Muscle layer of colon (tissue), 2 donors: ENCODE measurements at regions not wholly inside any gene's neighbourhood (a gene's known extent, or its start where the extent isn't known, plus 50 kb on each side); places are given as distances from the start of the nearest gene placed in this dataset.

Experiments
- H3K27ac ChIP-seq: one replicate; pipeline ENCODE4 v1.7.0; 2013; ENCODE audit warnings: low read depth, mild to moderate bottlenecking, low read length, moderate library complexity
- H3K27me3 ChIP-seq, 2 donors: one replicate each; pipeline ENCODE4 v1.7.0; 2013; ENCODE audit warnings: low read length in 2 of 2, mild to moderate bottlenecking in 2 of 2; ENCODE audit not compliant: insufficient read depth in 2 of 2, control insufficient read depth in 1 of 2
- H3K36me3 ChIP-seq: one replicate; pipeline ENCODE4 v1.7.0; 2013; ENCODE audit warnings: mild to moderate bottlenecking, low read length; ENCODE audit not compliant: insufficient read depth
- H3K4me1 ChIP-seq: one replicate; pipeline ENCODE4 v1.7.0; 2013; ENCODE audit warnings: mild to moderate bottlenecking, low read length; ENCODE audit not compliant: insufficient read depth
- H3K4me3 ChIP-seq, 2 donors: one replicate each; pipeline ENCODE4 v1.7.0; 2013; ENCODE audit warnings: low read length in 2 of 2, low read depth in 1 of 2, mild to moderate bottlenecking in 1 of 2, moderate library complexity in 1 of 2
- H3K9ac ChIP-seq: one replicate; pipeline ENCODE4 v1.7.0; 2013; ENCODE audit warnings: low read length
- H3K9me3 ChIP-seq: one replicate; pipeline ENCODE4 v1.7.0; 2013; ENCODE audit warnings: mild to moderate bottlenecking, low read length
- donor health status: abdominal sarcoma.
- donor health status: Adenocarcinoma of cecum.

- H3K9me3 ChIP-seq, result no peaks in the 10 kb centered on the region
- H3K27ac ChIP-seq, result no peak overlapping the region
- H3K4me3 ChIP-seq, result no peak overlapping the region
- no peaks in the 10 kb centered on the region for H3K4me1 ChIP-seq
- no peak overlapping the region for H3K9ac ChIP-seq
- no peaks in the 10 kb centered on the region for H3K36me3 ChIP-seq
- H3K27me3 ChIP-seq, result no peaks in the 10 kb centered on the region
Observed at GRCh38 chr16:77624085-77624484, 98.2 kb upstream of the NUDT7 start.

- no peak overlapping the region for H3K27ac ChIP-seq
- H3K9me3 ChIP-seq, result no peaks in the 10 kb centered on the region
- no peaks in the 10 kb centered on the region for H3K4me1 ChIP-seq
- H3K27me3 ChIP-seq, result no peaks in the 10 kb centered on the region
- no peak overlapping the region for H3K4me3 ChIP-seq
- H3K36me3 ChIP-seq, result no peaks in the 10 kb centered on the region
- no peak overlapping the region for H3K9ac ChIP-seq
Observed at GRCh38 chr16:77636615-77637014, 85.7 kb upstream of the NUDT7 start.

- Histone ChIP-seq H3K9ac (no peak overlapping the region), H3K9me3 (no peaks in the 10 kb centered on the region), H3K36me3 (no peaks in the 10 kb centered on the region), H3K27me3 (no peaks in the 10 kb centered on the region), H3K4me3 (no peak overlapping the region), H3K27ac (no peak overlapping the region), H3K4me1 (no peaks in the 10 kb centered on the region)
Observed at GRCh38 chr16:77637940-77638339, 84.4 kb upstream of the NUDT7 start.

DNA sequence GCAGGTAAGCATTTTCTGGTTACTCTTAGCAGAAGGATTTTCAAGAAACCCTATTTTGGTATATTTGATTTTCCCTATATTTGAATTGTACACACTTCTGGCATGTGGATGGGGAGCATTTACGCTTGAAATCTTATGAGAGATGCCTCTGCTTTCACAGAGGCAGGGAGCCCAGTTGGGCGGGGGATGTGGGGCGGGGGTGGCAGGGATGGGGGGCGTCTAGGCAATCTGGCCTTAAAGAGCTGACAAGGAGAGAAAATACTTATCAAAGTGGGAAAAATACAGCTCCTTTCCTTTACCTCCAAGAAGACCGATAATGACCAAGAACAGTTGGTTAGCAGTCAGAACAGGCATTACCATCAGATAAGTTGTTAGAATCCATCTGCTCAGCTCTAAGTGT, 79.1 kb upstream of the NUDT7 start:
- Histone ChIP-seq H3K27ac (no peak overlapping the region), H3K36me3 (no peaks in the 10 kb centered on the region), H3K4me1 (no peaks in the 10 kb centered on the region), H3K4me3 (no peak overlapping the region), H3K9ac (no peak overlapping the region), H3K9me3 (no peaks in the 10 kb centered on the region), H3K27me3 (no peaks in the 10 kb centered on the region)

GRCh38 chr16:77645764-77646163, 76.5 kb upstream of the NUDT7 start:
- H3K4me1 ChIP-seq, result no peaks in the 10 kb centered on the region

DNA sequence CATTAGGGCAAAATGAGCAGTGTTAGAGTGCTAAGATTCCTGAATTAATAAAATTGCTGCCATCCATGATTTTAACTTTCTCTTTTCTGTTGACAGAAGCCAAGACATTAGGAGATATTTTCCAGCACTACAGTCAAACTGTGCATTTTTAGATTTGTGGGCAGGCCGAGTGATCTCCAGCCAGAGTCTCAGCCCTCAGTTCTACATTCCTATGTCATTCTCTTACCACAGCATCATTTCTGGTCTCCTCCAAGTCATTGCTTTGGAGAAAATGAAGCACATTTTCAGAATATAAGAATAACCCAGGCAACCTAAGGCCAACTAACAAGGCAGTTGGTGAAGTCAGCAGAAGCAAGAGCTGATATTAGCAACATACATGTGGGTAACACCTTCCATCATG, 74.6 kb upstream of the NUDT7 start:
- Histone ChIP-seq H3K27me3 (no peaks in the 10 kb centered on the region), H3K9ac (no peak overlapping the region), H3K4me1 (no peaks in the 10 kb centered on the region), H3K36me3 (no peaks in the 10 kb centered on the region), H3K27ac (no peak overlapping the region), H3K9me3 (no peaks in the 10 kb centered on the region), H3K4me3 (no peak overlapping the region)

More at GRCh38 chr16:77645764-77646163, 76.5 kb upstream of the NUDT7 start:
- Histone ChIP-seq H3K4me3 (no peak overlapping the region), H3K9me3 (no peaks in the 10 kb centered on the region), H3K27ac (no peak overlapping the region), H3K36me3 (no peaks in the 10 kb centered on the region), H3K9ac (no peak overlapping the region), H3K27me3 (no peaks in the 10 kb centered on the region)

GRCh38 chr16:77650761-77651160, 71.6 kb upstream of the NUDT7 start:
- Histone ChIP-seq H3K27me3 (no peaks in the 10 kb centered on the region), H3K9me3 (no peaks in the 10 kb centered on the region), H3K9ac (no peak overlapping the region), H3K4me3 (no peak overlapping the region), H3K4me1 (no peaks in the 10 kb centered on the region), H3K36me3 (no peaks in the 10 kb centered on the region), H3K27ac (no peak overlapping the region)

DNA sequence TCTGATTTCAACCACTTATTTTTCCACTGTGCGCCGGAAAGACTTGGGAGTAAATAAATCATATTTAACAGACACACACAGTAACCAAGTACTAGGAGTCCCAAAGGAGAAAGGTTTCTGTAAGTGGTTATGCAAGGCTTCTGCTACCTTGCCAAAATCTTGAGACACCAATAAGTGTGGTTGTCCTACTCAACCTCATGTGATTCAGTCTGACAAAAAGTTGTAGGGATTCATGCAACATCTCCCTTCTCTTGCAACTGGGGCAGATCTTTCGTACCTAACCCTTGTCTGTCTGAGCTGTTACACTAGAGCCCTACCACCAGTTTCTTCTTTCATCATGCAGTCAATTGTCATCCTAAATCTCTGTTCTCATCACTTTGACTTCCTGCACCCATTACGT, 69.9 kb upstream of the NUDT7 start:
- Histone ChIP-seq H3K27me3 (no peaks in the 10 kb centered on the region), H3K36me3 (no peaks in the 10 kb centered on the region), H3K4me1 (no peaks in the 10 kb centered on the region), H3K9ac (no peak overlapping the region), H3K27ac (no peak overlapping the region), H3K9me3 (no peaks in the 10 kb centered on the region), H3K4me3 (no peak overlapping the region)

GRCh38 chr16:77657016-77657415, 65.3 kb upstream of the NUDT7 start:
- H3K9ac ChIP-seq, result no peak overlapping the region
- no peaks in the 10 kb centered on the region for H3K9me3 ChIP-seq
- peaks cover 7% of the 10 kb centered on the region for H3K4me1 ChIP-seq
- H3K27ac ChIP-seq, result no peak overlapping the region
- peaks cover 0 to 4% of the 10 kb centered on the region in 2 donors for H3K27me3 ChIP-seq
- no peaks in the 10 kb centered on the region for H3K36me3 ChIP-seq
- H3K4me3 ChIP-seq, result no peak overlapping the region

DNA sequence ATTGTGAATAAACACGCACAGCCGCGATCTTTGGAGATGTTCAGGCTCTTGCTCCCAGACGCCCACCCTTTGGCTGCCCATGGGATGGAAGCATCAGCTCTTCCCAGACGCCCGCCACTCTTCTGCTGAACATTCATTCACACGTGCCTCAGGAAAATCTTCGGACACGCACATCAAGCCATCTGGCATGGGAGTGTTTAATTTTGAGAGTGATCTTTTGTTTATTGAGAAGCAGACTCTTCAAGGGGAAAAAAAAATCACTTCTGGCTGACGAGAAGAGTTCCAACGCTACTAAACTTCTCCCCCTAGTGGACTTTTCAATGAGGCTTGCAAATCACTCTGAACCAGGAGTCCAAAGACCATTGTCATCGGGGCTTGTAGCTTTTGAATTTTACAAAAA, 62.0 kb upstream of the NUDT7 start:
- peaks cover 7% of the 10 kb centered on the region for H3K4me1 ChIP-seq
- peaks cover 0 to 4% of the 10 kb centered on the region in 2 donors for H3K27me3 ChIP-seq
- no peak overlapping the region for H3K9ac ChIP-seq
- H3K4me3 ChIP-seq, result peak overlapping the region in 1 of 2 donors; percentile 23
- no peak overlapping the region for H3K27ac ChIP-seq
- no peaks in the 10 kb centered on the region for H3K36me3 ChIP-seq
- H3K9me3 ChIP-seq, result no peaks in the 10 kb centered on the region

DNA sequence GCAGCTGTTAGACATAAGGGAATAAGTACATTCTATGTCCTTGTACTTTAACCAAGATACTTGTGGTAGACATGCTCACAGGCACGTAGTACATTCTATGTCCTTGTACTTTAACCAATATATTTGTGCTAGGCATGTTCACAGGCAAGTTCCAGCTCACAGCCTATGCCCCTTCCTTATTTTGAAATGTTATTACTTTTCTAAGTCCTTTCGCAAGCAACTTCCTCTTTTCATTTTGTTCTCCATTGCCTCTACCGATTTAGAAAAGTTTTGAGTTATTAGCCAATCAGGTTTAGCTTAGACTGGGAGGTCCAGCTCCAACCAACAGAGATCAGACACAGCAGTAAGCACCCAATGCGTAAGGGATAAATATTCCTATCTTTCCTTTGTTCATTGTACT, 60.1 kb upstream of the NUDT7 start:
- Histone ChIP-seq H3K9ac (no peak overlapping the region), H3K4me1 (peaks cover 7% of the 10 kb centered on the region), H3K9me3 (no peaks in the 10 kb centered on the region), H3K4me3 (no peak overlapping the region), H3K36me3 (no peaks in the 10 kb centered on the region), H3K27me3 (peaks cover 0 to 4% of the 10 kb centered on the region in 2 donors), H3K27ac (no peak overlapping the region)

DNA sequence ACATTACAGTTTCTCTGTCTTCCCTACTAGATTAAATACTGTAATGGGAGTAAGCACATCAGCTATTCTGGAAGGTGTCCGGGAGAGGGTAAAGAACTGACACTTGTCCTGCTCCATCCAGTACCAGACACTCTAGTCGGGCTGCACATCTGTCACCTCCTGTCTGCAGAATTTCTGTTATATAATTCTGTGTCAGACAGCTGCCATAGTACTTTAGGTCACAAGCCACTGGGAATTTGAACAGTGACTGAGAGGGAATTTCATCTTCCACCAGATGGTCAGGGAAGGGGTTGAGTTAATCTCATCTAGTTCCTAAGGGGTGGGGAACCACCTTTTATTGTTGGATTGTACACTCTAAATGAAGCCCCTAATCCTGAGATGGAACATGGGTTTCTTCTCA, 58.6 kb upstream of the NUDT7 start:
- no peak overlapping the region for H3K9ac ChIP-seq
- peaks cover 7% of the 10 kb centered on the region for H3K4me1 ChIP-seq
- H3K27ac ChIP-seq, result no peak overlapping the region
- no peaks in the 10 kb centered on the region for H3K36me3 ChIP-seq
- H3K27me3 ChIP-seq, result peaks cover 0 to 4% of the 10 kb centered on the region in 2 donors
- H3K4me3 ChIP-seq, result no peak overlapping the region
- H3K9me3 ChIP-seq, result no peaks in the 10 kb centered on the region
